ENCODE measurements at regions not wholly inside any gene's neighbourhood (a gene's known extent, or its start where the extent isn't known, plus 50 kb on each side); places are given as distances from the start of the nearest gene placed in this dataset.

- H3K36me3 Mint-ChIP-seq (ENCODE audit: unreplicated experiment): no peaks in the 10 kb centered on the region
- H3K9me3 Mint-ChIP-seq (ENCODE audit: unreplicated experiment): no peaks in the 10 kb centered on the region
- TF ChIP-seq, protein P1, sequence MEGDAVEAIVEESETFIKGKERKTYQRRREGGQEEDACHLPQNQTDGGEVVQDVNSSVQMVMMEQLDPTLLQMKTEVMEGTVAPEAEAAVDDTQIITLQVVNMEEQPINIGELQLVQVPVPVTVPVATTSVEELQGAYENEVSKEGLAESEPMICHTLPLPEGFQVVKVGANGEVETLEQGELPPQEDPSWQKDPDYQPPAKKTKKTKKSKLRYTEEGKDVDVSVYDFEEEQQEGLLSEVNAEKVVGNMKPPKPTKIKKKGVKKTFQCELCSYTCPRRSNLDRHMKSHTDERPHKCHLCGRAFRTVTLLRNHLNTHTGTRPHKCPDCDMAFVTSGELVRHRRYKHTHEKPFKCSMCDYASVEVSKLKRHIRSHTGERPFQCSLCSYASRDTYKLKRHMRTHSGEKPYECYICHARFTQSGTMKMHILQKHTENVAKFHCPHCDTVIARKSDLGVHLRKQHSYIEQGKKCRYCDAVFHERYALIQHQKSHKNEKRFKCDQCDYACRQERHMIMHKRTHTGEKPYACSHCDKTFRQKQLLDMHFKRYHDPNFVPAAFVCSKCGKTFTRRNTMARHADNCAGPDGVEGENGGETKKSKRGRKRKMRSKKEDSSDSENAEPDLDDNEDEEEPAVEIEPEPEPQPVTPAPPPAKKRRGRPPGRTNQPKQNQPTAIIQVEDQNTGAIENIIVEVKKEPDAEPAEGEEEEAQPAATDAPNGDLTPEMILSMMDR (IDR thresholded peaks at IDR 0.05): no peak
- DNase-seq (ENCODE audit: extremely low spot score, unreplicated experiment): no peak
- H3K27ac Mint-ChIP-seq (ENCODE audit: unreplicated experiment): peak overlapping the region; percentile 34
- peaks cover 46% of the 10 kb centered on the region for H3K4me1 Mint-ChIP-seq (ENCODE audit: unreplicated experiment)
- no peaks in the 10 kb centered on the region for H3K27me3 Mint-ChIP-seq (ENCODE audit: unreplicated experiment)
- H3K4me3 Mint-ChIP-seq (ENCODE audit: unreplicated experiment): no peak overlapping the region
These were observed 54.4 kb upstream of the CDC42BPA start for GRCh38 chr1:227372726-227373130.

DNA sequence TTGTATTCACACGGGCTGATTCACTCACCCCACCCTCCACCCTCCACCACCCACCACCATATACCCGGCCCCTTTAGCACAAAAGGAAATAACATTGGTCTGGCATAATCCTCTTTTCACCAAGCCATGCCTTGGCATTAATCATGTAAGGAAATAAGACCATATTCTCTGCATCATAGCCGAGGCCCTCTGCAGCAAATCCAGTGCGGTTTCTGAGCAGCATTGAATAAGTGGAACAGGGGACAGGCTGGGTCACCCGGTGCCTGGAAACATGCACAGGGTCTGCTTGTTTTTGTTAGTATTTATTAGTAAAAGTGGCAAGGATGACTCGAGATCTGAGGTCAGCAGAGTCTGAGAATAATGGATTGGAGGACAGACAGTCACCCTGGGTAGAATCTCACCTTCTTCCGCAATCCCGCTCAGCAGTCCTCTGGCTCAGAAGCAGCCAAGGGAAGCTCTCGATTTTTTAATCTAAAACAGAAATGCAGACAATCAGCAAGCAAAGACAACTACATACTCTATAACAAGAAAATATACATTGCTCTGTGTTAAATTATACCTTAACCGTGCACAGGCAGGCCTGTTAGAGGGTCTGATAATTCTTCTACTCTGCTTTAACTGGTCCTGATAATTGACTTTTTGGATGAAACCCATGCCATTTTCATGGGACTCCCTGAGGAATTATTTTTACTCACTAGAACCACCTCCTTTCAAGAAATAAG lies 52.4 kb upstream of the CDC42BPA start:
- H3K9me3 Mint-ChIP-seq (ENCODE audit: unreplicated experiment): no peaks in the 10 kb centered on the region
- peak overlapping the region; percentile 46 for H3K27ac Mint-ChIP-seq (ENCODE audit: unreplicated experiment)
- DNase-seq (ENCODE audit: extremely low spot score, unreplicated experiment): peak; percentile 21
- TF ChIP-seq, protein P1 (IDR thresholded peaks at IDR 0.05): no peak
- no peak overlapping the region for H3K4me3 Mint-ChIP-seq (ENCODE audit: unreplicated experiment)
- no peaks in the 10 kb centered on the region for H3K27me3 Mint-ChIP-seq (ENCODE audit: unreplicated experiment)
- no peaks in the 10 kb centered on the region for H3K36me3 Mint-ChIP-seq (ENCODE audit: unreplicated experiment)
- H3K4me1 Mint-ChIP-seq (ENCODE audit: unreplicated experiment): peaks cover 39% of the 10 kb centered on the region

DNA sequence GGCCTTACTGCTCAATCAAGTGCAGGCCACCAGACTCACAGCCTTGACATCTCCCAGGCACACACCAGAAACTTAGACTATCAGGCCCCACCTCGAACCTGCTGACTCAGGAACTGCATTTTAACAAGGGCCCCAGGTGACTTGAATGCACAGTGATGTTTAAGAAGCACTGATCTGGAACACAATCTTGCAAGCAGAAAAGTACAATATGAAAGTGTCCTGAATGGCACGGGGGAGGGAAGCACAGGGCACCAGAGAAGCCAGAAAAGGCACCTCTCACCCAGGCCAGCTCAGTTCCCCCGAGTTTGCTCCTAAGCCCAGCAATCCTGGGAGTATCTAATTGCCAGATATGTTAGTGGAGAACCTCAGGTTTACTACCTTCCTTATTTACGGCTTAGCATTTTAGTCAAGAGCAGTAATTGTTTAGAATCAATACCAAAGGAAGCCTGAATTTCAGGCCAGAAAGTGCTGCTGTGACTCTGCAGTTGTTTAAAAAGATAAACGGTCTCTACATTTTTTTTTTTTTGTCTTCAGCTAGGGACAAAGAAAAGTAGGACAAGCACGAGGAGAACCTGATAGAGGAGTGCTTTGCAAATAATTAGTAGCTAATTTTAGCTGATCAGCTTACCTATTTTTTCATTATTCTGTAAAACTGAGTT lies 50.9 kb upstream of the CDC42BPA start:
- TF ChIP-seq, protein P1 (IDR thresholded peaks at IDR 0.05): no peak
- Mint-ChIP-seq H3K4me3 (ENCODE audit: unreplicated experiment) (no peak overlapping the region), H3K27me3 (ENCODE audit: unreplicated experiment) (no peaks in the 10 kb centered on the region), H3K27ac (ENCODE audit: unreplicated experiment) (no peak overlapping the region), H3K36me3 (ENCODE audit: unreplicated experiment) (no peaks in the 10 kb centered on the region), H3K4me1 (ENCODE audit: unreplicated experiment) (peaks cover 39% of the 10 kb centered on the region), H3K9me3 (ENCODE audit: unreplicated experiment) (no peaks in the 10 kb centered on the region)
- peak; percentile 25 for DNase-seq (ENCODE audit: extremely low spot score, unreplicated experiment)

Measured in osteocyte (in vitro differentiated cells).